GM19455 (cell line): ENCODE measurements at regions not wholly inside any gene's neighbourhood (a gene's known extent, or its start where the extent isn't known, plus 50 kb on each side); places are given as distances from the start of the nearest gene placed in this dataset.
"Not testable (repeated sequence)": the region's sequence is repeated elsewhere in the genome, so short reads cannot be mapped to it uniquely, and the experiment has no call there.

Source experiments
- ATAC-seq: cut with Tn5 transposase; IDR thresholded peaks from one replicate; pipeline ENCODE4 v1.9.1; 2021; ENCODE audit not compliant: unreplicated experiment

DNA sequence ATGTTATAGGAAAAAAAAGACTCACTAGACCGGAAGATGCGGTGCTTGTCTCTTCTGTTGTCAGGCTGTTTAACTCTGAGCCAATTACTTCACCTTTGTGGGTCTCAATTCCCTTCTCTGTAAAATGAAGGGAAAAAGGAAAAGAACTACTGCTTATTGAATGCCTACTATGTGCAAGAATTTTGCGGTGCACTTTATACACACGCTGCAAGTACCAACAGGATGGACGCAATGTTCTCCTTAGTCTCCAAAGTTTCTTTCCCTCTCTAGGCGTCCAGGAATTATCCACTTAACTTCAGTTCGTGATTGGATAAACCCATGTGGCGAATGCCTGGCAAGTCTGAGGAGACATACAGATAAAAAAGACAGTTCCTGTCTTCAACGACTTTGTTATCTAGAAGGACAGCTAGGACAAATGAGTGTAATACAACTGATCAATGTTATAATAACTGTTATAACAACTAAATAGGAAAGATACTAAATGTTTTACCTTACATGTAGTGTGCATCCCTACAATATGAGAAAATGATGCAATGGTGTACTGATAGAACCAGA lies 69.0 kb upstream of the JARID2 start:
- no peak for ATAC-seq

DNA sequence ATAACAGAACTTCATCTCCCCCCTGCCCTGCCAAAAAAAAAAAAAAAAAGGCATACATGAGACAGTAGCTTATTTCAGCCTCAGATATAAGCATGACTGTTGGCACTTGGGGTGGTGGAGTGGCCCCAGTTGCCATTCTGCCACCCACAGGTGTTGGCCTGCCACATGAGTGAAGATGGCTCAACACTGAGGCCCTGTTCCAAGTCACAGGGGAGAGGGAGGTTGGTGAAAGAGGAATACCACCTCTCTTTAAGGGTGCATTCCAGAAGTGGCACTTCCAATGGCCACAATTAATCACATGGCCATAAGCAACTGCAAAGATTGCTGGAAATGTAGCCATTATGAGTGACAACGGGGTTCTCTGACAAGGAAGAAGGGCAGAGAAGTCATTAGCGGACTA lies 61.9 kb upstream of the JARID2 start:
- ATAC-seq = no peak

DNA sequence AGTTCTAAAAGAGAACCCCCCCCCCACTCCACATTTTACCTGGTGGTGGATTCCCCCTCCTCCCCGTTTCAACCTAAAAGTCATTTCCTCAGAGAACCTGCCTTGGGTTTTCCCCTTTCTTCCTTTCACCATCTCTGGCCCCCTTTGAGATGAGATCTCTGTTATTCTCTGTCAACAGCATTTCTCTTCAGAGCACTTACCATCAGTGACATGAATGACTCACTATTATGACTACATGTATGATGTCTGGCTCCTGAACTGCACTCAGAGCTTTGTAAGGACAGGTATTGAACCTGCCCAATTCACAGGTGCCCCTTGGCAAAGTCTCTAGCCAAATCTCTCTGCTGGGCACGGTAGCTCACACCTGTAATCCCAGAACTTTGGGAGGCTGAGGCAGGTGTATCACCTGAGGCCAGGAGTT lies 61.4 kb upstream of the JARID2 start:
- no peak for ATAC-seq

DNA sequence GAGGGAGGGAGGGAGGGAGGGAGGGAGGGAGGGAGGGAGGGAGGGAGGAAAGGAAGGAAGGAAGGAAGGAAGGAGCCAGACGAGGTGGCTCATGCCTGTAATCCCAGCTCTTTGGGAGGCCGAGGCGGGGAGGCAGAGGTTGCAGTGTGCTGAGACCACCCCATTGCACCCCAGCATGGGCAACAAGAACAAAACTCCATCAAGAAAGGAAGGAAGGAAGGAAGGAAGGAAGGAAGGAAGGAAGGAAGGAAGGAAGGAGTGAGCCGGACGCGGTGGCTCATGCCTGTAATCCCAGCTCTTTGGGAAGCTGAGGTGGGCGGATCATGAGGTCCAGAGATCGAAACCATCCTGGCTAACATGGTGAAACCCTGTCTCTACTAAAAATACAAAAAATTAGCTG lies 60.8 kb upstream of the JARID2 start:
- ATAC-seq = not testable (repeated sequence)

GRCh38 chr6:15193451-15193850 lies 52.4 kb upstream of the JARID2 start:
- not testable (repeated sequence) for ATAC-seq

DNA sequence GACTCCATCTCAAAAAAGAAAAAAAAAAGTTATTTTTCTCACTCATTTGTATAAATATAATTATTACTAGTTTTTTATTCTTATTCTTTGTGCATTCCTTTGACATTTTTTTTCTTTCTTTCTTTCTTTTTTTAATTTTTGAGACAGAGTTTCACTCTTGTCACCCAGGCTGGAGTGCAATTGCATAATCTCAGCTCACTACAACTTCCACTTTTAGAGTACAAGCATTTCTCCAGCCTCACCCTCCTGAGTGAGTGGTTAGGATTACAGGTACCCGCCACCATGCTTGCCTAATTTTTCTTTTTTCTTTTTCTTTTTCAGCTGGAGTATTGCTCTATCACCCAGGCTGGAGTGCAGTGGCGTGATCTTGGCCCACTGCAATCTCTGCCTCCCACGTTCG lies 51.4 kb upstream of the JARID2 start:
- no peak for ATAC-seq
